ENCODE measurements at regions not wholly inside any gene's neighbourhood (a gene's known extent, or its start where the extent isn't known, plus 50 kb on each side); places are given as distances from the start of the nearest gene placed in this dataset.

DNA sequence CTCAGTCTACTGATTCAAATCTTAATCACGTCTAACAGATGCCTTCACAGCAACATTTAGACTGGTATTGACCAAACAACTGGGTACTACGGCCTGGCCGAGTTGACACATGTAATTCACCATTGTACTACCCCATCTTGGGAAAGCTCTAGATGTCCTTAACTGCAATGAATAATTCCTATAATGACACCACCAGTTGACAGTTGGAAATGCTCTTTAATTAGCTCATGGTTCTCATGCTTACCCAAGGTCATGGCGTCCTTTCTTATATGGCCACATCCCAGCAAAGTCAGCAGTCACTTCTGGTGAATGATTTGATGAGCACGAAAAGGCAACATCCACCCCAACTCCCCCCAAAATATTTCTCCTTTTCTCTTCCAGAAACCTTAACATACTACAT is 150.9 kb downstream of the MYLK4 start:
- TF ChIP-seq, protein P1, sequence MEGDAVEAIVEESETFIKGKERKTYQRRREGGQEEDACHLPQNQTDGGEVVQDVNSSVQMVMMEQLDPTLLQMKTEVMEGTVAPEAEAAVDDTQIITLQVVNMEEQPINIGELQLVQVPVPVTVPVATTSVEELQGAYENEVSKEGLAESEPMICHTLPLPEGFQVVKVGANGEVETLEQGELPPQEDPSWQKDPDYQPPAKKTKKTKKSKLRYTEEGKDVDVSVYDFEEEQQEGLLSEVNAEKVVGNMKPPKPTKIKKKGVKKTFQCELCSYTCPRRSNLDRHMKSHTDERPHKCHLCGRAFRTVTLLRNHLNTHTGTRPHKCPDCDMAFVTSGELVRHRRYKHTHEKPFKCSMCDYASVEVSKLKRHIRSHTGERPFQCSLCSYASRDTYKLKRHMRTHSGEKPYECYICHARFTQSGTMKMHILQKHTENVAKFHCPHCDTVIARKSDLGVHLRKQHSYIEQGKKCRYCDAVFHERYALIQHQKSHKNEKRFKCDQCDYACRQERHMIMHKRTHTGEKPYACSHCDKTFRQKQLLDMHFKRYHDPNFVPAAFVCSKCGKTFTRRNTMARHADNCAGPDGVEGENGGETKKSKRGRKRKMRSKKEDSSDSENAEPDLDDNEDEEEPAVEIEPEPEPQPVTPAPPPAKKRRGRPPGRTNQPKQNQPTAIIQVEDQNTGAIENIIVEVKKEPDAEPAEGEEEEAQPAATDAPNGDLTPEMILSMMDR (IDR thresholded peaks at IDR 0.05), result no peak
- TF ChIP-seq EP300 (IDR thresholded peaks at IDR 0.05) (no peak), POLR2AphosphoS5 (IDR thresholded peaks at IDR 0.05) (no peak)

Measured in gastroesophageal sphincter (tissue), 3 donors.